ENCODE measurements at regions not wholly inside any gene's neighbourhood (a gene's known extent, or its start where the extent isn't known, plus 50 kb on each side); places are given as distances from the start of the nearest gene placed in this dataset.

DNA sequence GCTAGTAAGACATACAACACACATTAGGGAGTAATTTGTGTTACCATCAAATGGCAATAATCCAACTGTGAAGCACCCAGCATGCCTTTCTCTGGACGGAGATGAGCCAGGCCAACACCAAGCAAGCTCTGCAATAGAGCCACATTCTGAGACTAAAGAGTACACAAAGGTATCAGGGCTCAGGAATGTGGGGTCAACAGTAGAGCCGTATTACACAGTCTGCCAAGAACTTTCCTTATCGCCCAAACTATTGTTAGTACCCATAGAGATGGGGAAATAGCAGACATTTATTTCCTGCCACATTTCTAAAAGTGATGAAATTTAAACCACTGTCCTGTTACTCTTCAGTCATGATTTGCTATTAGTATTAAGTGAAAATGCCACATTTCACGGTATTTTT, 113.7 kb downstream of the BMP4 start:
- TF ChIP-seq, protein P1, sequence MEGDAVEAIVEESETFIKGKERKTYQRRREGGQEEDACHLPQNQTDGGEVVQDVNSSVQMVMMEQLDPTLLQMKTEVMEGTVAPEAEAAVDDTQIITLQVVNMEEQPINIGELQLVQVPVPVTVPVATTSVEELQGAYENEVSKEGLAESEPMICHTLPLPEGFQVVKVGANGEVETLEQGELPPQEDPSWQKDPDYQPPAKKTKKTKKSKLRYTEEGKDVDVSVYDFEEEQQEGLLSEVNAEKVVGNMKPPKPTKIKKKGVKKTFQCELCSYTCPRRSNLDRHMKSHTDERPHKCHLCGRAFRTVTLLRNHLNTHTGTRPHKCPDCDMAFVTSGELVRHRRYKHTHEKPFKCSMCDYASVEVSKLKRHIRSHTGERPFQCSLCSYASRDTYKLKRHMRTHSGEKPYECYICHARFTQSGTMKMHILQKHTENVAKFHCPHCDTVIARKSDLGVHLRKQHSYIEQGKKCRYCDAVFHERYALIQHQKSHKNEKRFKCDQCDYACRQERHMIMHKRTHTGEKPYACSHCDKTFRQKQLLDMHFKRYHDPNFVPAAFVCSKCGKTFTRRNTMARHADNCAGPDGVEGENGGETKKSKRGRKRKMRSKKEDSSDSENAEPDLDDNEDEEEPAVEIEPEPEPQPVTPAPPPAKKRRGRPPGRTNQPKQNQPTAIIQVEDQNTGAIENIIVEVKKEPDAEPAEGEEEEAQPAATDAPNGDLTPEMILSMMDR (IDR thresholded peaks at IDR 0.05) = no peak
- peak; percentile 68 to 77; a peak in 3 of 5 replicates for TF ChIP-seq JUN (IDR thresholded peaks at IDR 0.05)
- no peak for TF ChIP-seq TFCP2L1 (CRISPR knock-in tag; IDR thresholded peaks at IDR 0.05)
- no peak for TF ChIP-seq BHLHE40 (IDR thresholded peaks at IDR 0.05; ENCODE audit: low read depth, low read length)
- TF ChIP-seq POLR2A (IDR thresholded peaks at IDR 0.05; ENCODE audit: low read length) = no peak
- TF ChIP-seq NPAS2 (CRISPR knock-in tag; IDR thresholded peaks at IDR 0.05; ENCODE audit: borderline replicate concordance) = no peak
- peak; percentile 76 for TF ChIP-seq JUNB (IDR thresholded peaks at IDR 0.05)
- TF ChIP-seq, protein P2, sequence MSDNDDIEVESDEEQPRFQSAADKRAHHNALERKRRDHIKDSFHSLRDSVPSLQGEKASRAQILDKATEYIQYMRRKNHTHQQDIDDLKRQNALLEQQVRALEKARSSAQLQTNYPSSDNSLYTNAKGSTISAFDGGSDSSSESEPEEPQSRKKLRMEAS (IDR thresholded peaks at IDR 0.05) = peak; percentile 39; the same call in 1 of the 2 replicates

Measured in A549 (cell line).